ENCODE measurements at regions not wholly inside any gene's neighbourhood (a gene's known extent, or its start where the extent isn't known, plus 50 kb on each side); places are given as distances from the start of the nearest gene placed in this dataset.
"Not testable (repeated sequence)": the region's sequence is repeated elsewhere in the genome, so short reads cannot be mapped to it uniquely, and the experiment has no call there.

DNA sequence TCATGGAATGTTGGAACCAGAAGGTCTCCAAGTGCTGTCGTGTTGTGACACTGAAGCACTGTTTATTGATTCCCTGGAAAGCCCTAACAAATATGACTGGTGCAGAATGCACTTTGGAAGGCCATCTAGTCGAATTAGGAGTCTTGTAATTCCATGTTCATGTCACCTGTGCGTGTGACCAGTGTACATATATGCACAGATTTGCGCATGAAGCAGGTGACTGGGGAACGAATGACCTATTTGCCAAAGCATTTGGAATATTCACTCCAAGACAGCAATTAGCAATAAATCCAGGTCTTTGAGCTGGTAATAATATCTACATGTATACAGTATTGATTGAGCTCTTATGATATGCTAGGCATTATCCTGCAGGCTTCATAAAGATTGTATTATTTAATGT is 177.5 kb upstream of the PFN2 start:
- DNase-seq = no peak

DNA sequence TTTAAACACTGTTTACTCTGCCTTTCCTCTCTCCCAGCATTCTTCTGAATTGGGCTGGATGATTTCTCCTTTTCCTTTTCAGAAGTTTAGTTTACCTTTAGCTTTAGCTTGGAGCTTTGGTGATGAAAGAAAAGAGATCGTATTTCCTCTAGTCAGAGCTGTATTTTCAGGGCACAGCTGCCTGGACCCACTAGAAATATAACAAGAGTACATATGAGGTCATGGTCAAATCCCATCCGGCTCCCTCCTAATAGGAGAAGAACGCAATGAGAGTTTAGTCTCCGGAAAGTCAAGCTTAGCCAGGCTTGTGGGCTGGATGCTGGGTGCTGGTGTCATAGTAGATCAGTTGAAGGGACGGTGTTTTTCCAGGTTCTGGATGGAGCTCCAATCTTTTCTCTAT is 177.1 kb upstream of the PFN2 start:
- DNase-seq = no peak

DNA sequence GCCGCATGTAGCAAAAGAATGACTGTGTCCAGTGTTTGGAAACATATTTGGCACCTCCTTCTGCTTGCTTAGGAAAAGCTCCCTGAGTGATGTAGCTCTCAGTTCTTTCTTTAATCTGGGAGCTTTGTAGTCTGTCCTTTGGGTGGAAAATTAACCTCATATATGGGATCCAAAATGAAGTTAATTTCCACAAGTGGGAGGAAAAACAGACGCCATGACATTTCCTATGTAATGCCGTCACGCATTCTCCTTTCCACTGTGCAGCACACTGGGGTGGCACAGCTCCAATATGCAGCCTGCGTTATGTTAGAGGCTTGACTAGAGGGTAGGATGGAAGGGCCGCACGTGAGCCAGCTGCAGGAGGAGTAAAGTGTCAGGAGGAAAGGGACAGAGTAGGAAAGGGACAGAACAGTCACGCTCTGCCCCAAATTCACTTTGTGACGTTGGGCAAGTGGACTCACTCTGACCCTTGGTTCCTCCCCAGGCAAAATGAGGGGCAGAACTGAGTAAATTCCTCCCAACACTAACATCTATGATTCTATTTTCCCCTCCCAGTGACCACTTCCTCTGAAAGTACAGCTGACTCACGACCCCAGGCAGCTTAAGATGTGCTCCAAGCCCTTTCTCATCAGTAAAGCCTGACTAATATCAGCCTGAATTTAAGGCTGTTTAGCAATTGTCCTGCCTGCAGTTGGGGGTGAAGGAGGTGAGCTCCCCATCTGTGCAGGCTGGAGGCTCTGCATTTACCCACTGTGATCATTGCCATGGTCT is 176.5 kb upstream of the PFN2 start:
- no peak for DNase-seq

DNA sequence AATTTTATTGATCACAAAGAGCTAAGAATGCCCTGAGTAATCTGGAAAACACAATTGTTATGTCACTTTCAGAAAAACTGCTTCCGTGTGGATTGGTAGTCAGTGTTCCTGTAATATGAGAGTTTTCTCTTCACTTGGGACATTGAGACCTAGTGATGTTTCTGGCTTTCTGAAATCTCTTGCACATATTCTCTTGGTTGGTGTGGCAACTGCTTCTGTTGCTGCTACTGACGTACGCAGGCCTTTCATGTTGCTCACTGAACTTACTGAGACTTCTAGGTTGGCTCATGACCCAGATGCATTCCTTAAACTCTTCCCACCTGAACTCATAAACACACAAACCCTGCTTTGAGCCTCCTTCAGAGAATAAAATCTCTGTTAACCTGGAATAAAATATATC is 175.0 kb upstream of the PFN2 start:
- no peak for DNase-seq

DNA sequence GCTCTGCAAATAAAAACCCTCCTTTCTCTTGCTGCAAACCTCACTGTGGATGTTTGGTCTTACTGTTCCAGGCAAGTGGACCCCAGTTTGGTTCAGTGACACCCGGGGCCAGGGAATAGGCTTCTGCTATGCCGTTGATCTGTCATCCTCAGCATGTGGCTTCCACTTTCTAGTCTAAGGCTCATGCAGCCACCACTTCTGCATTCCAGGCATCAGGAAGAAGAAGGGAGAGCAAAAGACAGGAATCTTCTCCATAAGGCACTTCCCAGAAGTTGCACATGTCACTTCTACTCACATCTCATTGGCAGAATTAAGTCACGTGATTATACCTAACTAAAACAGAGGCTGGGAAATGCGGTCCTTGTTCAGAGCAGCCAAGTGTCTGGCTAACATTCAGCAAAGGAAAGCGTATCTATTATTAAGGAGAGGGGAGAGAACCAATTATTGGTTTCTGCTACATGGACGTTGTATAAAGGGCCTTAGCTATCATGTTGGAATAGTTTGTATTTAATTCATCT is 173.6 kb upstream of the PFN2 start:
- DNase-seq = no peak

DNA sequence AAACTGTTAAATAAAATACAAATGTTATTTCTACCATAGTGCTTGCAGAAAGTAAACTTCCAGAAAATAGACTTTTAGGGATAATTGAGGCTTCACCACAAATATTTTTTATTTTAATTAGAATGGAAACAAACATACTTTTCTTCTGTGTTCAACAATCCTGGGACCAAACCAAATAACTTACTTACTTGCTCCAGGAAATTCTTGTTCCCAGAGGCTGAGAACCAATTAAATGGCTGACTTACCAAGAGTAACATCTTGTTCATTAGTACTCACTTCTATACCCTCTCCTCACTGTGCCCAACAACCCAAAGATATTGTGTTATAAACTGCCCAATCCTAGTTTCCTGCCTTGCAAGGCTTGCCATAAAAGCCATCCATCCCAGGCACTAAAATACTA is 172.2 kb upstream of the PFN2 start:
- DNase-seq = no peak

DNA sequence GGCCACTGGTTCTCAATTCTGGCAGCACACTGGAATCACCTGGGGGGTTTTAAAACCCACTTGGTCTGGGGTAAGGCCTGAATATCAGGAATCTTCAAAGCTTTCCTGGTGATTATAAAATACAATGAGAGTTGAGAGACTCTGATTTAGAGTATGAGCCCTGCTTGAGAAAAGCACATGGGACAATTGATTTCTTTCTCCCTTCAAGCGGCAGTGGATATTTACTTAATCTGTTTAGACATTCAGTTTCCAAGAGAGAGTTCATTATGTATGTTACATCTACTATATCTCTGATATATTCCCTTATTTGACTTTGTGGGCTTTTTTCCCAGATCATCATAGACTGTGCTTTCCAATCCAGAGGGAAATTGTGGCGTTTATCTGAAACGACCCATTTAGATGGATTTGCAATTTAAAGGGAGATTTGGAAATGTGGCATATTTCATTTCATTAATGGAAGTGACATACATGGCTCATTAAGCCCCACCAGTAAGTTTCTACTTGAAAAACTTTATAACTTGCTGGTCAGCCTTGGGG is 171.2 kb upstream of the PFN2 start:
- DNase-seq = no peak

DNA sequence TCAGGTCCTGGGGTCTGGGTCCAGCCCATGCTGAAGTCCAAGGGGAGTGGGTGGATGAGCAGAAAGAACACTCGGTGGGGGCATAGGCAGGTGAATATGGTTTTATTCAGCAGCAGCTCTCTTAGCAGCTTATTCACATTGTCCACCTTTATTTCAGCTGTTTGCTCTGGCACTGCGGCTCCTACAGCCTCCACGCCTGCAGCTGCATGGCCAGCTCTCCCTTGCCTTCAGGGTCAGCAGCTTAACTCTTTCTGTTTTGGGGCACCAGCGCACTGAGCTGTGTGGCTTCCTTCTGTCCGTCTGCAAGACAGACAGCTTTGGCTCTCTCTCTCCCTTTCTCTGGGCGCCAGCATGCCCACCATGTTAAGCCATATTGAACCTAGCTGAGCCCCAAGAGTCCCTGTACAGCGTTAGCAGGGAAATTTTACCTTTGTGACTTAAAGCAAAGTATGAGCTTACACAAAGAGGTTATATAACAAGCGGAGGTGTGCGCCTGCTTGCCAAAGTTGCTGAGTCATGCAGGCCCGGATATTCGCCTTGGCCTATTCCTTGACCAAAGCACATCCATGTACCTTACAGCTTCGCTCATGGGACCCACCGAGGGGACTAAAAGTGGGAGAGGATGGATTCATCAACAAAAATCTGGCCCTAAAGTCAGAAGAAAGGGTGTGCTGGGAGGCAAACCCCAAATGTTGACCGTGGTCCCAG is 170.1 kb upstream of the PFN2 start:
- DNase-seq = no peak

DNA sequence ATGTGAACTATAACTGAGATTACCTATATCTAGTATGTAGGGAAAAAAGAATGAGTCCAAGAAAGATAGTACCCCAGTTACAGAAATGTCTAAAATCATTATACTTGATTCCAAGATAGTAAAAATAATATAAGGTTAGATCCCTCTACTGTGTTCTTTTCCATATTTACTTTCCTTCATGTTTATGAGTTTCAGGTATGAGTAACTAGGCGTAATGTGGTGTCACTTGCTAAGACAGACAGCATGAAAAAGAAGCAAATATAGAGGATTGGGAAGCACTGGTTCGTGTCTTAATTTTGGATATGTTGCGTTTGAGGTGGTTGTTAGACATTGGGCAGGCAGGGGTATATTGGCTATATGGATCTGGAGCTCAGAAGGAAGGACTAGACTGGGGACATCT is 168.1 kb upstream of the PFN2 start:
- no peak for DNase-seq

DNA sequence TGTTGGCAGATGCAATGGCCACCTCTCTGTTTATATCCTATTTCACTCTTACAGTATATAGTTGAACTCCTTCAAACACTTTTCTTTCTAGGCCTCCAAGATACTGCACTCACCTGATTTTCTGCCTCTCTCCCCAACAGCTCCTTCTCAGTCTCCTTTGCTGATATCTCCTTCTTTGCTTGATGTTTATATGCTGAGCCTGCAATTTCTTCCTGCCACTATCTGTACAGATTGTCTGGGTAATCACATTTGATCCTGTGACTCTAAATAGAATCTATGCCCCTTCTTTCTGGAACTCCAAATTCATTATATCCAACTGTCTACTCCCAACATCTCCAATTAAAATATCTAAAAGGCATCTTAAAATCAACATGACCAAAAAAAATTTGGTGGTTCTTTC is 165.5 kb upstream of the PFN2 start:
- DNase-seq = no peak

DNA sequence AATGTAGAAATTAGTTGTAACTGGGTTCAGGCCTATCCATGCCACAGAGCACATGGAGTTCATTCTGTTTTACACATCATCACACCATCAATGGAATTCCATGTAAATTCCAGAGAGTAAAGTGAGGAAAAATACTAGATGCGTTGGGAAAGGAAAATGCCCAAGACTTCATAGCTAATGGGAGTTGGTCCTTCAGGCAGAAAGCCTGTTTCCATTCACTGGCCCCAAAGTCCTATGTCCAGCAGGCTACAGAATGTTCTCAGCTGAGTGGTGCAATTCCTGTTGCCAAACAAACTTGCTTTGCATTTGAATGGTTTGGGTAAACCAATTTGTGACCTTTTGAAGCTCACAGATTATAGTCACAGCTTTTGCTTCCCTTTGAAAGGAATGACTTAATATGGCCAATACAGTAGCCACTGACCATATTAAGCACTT is 164.6 kb upstream of the PFN2 start:
- no peak for DNase-seq

DNA sequence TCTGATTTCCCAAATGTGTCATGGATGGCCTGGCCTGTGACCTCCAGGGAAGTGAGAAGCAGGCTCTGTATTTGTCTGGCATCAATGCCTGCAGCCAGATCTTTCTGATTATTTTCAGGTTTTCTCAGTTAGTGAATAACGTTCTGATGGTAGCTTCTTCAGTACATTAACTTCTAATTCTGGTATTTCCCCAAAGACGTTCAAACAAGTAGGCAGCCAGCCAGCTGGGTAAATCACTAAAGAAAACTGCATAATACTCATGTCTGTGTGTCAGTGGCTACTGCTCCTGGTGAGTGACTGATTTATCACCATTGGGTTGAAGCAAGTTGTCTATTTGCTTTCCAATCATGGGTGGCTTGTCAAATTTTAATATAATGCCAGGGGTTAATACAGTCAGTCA is 162.6 kb upstream of the PFN2 start:
- no peak for DNase-seq

DNA sequence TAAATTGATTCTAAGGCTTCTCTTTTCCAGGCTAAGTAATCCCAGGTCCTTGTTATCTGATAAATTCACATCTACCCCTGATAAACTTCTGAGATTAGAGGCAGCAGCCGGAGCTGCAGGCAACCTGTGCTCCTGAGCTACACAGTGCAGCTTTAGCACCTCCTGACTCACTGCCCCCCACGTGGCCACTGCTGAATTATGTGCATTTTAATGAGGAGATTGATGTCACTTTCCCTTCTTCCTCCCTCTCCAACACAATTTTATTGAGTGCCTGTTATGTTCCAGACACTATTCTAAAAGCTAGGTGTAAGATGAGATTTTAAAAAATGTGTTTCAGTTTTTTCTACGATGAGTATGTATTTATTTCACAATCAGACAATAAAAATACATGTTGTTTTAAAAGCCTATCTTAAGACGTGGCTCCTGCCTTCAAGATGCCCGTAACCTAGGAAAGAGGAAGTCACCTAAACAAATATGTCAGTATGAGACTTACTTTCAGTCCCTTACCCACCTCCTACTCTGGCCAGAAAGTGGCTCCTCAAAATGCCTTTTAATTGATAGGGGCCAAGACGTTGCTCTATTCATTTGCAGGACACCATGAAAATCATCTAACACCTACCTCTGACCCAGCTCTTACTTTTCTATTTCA is 161.5 kb upstream of the PFN2 start:
- DNase-seq = no peak

DNA sequence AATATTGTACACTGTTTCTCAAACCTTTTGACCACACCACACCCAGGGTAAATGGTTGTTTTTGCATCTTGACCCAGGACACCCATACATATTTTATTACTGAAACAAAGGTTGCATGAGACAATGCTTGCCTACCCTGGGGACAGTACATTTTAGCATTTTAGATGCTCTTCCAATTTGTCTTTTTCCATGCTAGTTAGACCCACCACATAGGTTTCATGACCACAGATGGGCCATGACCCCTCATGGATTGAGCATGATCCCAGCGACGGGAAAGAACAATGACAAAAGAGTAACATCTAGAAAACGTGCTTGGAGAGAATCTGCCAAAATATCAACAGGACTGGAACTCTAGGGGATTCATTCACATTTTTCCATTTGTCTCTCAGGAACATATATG is 161.0 kb upstream of the PFN2 start:
- DNase-seq = no peak

DNA sequence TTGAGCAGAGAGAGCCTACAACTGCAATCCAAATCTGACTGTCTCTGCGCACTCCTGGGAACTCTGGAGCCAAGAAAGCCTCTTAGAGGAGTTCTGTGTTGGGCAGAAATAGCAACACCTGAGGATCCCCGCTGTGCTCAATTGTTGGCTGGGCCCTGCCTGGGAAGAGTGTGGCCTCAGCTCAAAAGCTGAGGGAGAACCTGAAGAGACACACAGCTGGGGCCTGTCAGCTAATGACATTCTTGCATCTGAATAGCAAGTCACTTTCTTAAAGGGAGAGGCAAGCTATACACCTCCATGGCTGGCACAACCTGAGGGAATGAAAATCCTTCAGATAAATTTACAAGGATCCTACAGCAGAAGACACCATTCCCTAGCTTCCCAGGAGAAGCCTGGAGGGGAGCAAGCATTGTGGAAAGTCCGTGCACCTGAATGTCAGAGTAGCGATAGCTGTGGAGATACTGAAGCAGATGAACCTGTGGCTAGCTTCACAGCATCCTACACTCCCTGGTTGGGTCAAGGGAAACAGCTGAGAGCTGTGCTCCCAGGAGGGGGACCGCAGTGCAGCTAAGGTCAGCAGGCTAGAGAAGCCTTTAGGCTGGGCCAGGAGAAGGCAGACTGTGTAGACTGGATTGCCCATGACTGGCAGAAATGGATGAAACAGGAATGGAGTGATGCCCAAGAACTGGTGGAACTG is 159.9 kb upstream of the PFN2 start:
- no peak for DNase-seq

DNA sequence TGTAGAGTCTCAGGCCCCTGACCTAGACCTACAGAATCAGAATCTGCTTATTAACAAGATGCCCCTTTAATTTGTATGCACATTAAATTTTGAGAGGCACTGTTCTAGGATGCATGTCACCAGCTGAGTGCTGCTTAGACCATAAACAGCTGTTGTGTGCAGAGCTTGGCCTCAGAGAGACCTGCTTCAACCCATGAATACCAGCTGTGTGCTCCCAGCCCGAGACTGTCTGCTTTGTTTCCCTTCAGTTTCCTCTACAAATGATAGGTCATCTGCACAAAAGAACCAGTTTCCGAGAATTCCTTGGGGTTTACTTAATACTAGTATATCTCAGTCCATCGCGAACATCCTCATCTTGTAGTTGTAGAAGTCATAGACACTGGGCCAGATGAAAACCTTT is 158.5 kb upstream of the PFN2 start:
- DNase-seq = no peak

DNA sequence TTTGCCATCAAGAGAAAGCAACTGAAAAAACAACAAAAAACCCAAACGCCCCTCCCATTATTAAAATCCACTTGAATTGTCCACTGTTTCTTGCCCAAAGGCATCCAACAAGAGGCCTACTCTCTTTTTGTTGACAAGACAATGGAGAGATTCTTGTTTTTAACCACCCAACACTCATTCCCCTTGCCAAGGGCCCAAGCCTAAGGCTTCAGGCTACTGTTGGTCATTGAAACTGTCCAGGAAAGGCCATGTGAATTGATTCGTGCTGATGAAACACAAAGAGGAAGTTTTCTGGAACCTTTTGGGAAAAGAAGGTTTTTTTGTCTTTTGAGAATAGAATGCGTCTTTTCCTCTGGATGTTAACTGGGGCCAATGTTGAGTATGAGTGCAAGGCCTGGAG is 157.4 kb upstream of the PFN2 start:
- DNase-seq = no peak

DNA sequence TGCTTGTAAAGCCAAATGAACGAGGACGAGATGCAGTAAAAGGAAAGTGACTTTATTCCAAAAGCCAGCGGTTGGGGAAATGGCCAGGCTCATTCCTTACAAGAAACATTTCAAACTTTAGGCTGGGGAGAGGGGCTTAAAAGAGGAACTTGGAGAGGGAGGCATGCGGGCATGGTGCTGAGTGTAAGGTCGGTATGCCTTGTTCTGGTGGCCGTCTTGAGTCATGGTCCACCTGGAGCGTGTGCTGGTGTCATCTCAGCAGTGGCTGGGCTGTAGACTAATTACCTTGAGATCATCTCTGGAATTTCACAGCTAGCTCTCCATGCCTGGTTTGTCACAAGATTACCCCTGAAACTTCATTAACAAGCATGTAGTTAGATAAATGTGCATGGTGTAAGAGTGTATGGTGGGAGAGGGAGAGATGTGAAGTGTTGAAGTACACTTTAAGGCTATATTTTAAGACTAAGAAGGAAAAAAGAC is 156.4 kb upstream of the PFN2 start:
- DNase-seq = no peak

DNA sequence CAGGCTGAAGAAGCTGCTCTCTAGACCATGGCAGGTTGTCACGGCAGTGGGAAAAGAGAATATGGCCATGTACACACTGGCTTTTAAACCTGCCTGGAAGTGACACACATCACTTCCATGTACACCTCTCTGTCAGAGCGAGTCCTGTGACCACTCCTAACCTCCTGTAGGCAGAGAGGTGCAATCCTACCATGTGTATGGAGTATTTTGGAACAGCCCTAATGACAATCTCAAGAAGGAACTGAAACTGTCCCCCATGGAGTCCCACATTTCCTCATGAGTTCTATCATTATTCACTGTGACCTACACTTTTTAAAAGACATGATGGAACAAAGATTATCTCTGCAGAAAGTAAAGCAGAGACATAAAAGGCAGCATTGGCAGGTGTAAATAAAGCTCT is 153.4 kb upstream of the PFN2 start:
- no peak for DNase-seq

DNA sequence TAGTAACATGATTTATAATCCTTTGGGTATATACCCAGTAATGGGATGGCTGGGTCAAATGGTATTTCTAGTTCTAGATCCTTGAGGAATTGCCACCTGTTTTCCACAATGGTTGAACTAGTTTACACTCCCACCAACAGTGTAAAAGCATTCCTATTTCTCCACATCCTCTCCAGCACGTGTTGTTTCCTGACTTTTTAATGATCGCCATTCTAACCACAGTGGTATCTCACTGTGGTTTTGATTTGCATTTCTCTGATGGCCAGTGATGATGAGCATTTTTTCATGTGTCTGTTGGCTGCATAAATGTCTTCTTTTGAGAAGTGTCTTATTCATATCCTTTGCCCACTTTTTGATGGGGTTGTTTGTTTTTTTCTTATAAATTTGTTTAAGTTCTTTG is 152.6 kb upstream of the PFN2 start:
- not testable (repeated sequence) for DNase-seq

DNA sequence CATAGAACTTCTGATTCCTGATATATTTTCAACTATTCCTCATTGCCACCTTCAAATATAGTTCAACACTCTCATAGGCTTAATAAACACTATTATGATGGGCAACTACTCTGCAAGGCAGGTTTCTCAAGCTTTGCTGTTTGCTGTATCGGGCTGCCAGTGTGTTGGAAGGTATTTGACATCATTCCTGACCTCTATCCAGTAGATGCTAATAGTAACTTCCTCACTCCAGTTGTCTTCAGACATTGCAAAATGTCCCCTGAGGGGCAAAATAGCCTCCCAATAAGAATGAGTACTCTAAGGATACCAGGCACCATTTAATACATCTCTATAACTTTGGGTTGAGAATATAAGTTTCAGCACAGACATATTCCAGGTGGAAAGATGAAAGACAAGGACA is 147.5 kb upstream of the PFN2 start:
- no peak for DNase-seq

DNA sequence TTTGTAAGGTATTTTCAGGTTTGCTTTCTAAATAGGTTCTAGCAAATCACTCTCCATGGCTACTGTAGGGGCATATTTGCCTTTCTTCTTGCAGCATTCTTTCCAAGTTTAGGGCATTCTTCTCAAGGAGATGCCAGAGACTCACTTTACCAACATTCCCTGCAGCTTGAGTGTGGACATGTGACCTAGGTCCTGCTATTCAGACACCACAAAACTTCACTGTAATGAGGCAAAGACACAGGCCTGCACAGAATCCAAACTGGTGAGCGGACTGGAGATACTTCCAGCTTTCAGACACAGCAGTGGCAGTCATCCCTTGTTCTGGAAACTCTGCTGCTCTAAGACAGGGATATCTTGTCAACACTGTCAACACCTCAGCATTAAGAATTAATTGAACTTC is 146.4 kb upstream of the PFN2 start:
- DNase-seq = no peak

DNA sequence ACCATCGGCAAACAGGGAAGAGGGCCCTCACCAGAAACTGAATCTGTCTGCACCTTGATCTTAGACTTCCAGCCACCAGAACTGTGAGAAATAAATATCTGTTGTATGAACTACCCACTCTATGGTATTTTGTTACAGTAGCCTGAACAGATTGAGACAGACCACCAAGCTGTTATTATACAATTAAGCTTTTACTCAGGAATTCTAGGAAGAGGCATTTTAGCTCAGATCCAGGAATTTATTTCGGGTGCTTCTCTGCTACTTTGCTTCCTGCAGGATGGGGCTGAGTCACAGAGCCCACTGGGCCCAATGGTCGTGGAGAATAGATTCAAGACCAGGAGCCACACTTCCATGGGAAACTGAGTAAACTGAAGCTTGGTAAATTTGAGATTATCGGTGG is 145.5 kb upstream of the PFN2 start:
- DNase-seq = no peak

Data from activated CD4-positive, CD25-positive, alpha-beta regulatory T cell treated with anti-CD3 and anti-CD28 coated beads, Interleukin-2, amount 50 U/mL, for 72 hours (primary cell).